LoVo (cell line): ENCODE measurements at regions not wholly inside any gene's neighbourhood (a gene's known extent, or its start where the extent isn't known, plus 50 kb on each side); places are given as distances from the start of the nearest gene placed in this dataset.
A peak's percentile ranks its signal among the peaks of the same experiment; 100 is the strongest.

Experiments
- DNase-seq: peaks from one replicate; pipeline ENCODE4 v3.0.0-alpha.2; 2016; ENCODE audit warnings: low spot score

DNA sequence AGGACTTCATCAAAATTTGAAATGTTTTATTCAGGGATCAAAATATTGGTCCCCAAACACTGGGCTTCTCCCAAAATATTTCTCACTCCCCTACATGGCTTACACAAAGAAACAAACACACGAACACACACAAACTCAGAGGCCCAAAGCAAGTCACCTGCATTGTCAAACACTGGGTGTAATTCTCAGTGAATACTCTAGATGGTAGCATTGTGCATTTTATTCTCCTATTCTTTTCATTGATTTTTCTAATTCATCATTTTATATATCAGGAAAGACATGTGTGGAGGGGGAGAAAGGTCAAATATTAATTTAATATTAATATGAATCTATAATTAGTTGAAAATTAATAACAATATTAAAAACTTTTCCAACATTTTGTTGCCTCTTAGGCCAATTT, 72.3 kb upstream of the TNMD start:
- peak; percentile 6 for DNase-seq

DNA sequence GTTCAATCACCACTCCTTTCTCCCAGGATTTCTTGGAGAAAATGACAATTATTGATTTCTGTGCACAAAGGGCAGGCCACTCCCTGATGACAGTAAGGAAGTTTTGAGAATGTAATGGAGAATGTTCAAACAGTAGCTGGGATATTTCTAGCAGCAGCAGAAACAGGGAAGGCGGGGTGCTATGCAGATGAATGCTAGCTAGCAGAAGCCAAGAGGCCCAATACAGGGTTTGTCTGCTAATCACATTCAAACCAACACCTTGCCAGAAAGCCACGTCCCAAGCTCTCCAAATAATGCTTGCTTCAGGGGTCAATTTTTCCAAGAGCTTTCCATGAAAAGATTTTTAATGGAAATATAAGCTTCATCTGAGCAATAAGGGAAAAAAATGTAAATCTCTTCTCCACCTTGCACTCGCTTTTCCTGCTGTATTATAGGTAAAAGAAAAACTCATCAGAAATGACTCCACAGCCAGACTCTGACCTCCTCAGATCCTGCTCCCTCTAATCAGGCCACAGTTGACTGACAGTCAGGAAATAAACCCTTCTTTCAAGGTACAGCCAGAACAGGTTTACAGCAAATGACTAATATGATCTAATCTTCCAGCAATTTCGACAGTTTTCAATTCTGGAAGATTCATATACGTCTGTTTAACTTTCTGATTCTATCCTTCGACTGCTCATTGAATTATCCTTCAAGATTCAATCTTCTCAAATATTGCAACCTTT, 84.7 kb upstream of the PCDH19 start:
- no peak for DNase-seq

DNA sequence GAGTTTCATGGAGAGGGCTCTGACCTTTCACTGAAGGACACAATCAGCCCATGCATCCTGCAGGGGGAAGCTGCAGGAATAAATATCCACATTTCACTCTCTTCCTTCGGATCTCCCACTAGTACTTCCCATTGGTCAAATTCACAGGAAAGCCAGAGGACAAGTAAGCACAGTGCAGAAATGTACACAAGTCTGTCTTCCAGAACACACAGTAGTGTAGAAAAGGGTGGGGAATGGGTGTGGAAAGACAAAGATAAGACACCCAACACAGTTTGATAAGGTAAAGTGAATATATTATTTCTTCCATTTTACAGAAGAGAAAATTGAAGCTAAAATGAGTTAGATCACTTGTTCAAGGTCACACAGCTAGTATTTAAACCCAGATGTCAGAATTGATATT, 81.1 kb upstream of the PCDH19 start:
- DNase-seq, result no peak

DNA sequence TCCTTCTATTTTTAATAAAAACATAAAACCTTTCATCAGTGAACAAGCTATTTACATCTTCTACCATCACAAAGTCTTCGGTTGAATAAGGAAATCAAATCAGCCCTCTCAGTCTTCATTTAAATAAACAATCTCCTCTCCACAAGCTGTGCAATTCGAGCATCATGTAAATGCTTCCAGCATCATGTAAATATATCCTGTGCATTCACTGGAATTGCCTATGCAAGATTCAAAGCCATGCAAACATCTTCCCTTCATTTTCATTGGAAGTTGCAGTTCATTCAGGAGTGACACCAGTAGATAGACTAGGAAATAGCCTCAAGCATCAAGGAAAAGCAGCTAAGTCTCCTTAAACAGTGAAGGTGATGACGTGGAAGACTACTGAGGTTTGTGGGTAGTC, 77.7 kb upstream of the PCDH19 start:
- no peak for DNase-seq

DNA sequence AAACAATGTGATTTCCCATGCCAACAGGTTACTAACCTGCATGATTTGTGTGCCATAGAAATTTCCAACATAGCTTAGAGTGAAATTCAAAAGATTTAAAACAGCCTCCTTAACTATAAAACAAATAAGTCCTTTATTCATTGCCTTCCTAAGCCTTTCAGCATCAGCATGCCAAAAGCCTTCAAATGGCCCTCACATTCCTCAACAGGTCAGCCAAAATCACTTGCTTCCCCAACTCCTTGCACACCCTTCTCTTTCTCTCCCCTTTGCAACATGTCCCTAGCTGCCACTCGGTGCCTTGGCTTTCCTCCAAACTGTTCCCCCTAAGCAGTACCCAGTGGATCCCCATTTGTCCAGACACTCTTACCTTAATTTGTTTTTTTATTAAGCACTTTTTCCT, 74.9 kb upstream of the PCDH19 start:
- DNase-seq, result no peak

DNA sequence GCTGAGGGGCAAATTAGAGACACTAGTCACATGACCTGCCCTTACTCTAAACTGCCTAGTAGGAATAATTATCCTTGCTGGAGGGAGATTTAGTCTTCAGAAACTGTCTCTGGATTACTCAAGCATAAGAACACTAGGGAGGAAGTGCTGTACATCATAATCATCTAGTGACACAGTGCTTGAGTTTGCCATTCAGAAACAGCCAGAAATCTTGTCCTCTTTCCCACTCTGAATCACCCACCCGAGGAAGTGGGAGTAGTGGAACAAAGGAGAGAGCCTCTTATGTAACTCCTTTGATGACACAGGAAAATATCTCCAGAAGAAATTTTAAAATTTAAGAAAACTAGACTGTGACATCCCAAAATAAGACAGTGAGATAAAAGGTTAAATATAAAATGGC, 69.3 kb upstream of the PCDH19 start:
- DNase-seq, result no peak

DNA sequence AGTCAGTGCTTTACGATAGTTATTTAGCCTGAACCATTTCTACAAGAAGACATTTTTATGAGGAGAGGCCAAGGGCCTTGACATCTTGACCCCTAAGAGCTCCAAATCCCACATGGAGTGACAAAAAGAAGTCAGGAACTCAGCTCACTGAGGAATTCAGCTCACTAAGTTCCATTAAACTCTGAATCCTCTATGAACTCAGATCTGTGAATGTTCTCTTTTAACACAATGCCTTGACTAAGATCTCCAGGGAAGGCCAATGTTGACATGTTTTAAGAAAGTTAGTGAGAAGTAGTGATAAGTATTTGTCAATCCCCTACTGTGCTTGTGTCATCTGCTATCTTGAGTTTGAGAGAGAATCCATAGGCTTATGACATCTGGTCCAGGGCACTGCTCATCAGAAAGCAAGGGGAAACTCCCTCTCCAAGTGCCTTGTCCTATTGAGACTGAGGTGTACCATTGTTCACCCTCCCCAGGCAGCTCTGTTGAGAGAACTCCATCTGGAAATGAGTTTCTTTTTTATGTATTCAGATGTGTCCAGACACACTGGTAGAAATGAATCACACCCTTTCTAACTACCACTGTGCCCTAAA, 68.7 kb upstream of the PCDH19 start:
- no peak for DNase-seq

DNA sequence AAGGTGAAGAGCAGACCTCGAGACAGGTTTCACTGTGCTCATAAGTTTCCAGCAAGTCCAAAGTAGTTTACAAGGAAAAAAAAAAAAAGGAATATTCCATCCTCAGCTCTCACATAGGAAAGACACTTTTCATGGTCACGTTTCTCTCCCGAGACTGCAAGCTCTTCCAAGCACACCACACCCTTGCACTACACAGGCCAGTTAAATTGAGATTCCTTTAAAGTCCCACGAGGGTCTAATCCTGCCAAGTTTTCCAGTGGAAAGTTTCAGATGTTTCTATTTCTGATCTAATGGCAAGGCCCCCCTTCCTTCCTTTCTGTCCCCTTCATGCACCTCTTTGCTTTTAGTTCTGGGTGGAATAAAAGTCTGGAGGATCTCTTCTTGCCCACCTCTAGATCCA, 67.9 kb upstream of the PCDH19 start:
- no peak for DNase-seq

DNA sequence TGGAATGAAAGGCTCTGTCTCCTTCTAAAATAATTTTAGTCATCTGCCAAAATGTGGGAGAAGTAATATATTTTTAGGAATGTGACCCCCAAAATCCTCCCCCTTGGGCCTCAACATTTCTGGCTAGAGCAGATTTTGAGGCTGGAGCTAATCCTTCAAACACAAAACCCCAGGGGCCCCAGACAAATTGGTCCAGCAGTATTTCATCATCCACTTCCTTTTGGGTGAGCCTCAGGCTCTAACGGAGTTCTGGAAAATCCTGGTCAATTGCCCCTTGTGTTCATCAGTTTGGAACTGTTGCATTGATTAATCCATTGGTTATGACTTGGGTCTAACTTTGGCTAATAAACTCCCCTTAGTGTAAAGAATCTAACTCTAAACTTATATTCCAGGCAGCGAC, 67.4 kb upstream of the PCDH19 start:
- DNase-seq, result no peak
